ENCODE measurements at regions not wholly inside any gene's neighbourhood (a gene's known extent, or its start where the extent isn't known, plus 50 kb on each side); places are given as distances from the start of the nearest gene placed in this dataset.

GRCh38 chr14:87852107-87852506 is 140.9 kb downstream of the GALC start:
- intact Hi-C loops (cut with DNase I), result no loop called here
- no peak for TF ChIP-seq POLR2AphosphoS5 (IDR thresholded peaks at IDR 0.05)
- TF ChIP-seq POLR2A (IDR thresholded peaks at IDR 0.05; ENCODE audit: low read depth), result no peak
- no peak for TF ChIP-seq EP300 (IDR thresholded peaks at IDR 0.05)
- TF ChIP-seq CTCF (IDR thresholded peaks at IDR 0.05), result no peak

GRCh38 chr14:87851190-87851589 is 141.8 kb downstream of the GALC start:
- WGBS, result 58% methylated on average over 2 of the region's 2 CpGs

More at GRCh38 chr14:87852107-87852506, 140.9 kb downstream of the GALC start:
- no peaks in the 10 kb centered on the region for H3K9me3 ChIP-seq
- no peak overlapping the region for H3K27ac ChIP-seq (replicated peaks in 1 of 4)
- H3K27me3 ChIP-seq, result peaks cover 0 to 6% (median 0%) of the 10 kb centered on the region in 4 donors
- WGBS, result 63% methylated on average over 3 of the region's 3 CpGs
- peaks cover 0 to 4% (median 0%) of the 10 kb centered on the region in 4 donors for H3K4me1 ChIP-seq
- DNase-seq (ENCODE audit: extremely low spot score), result no peak
- no peaks in the 10 kb centered on the region for H3K36me3 ChIP-seq
- no peak overlapping the region for H3K4me3 ChIP-seq

GRCh38 chr14:87847216-87847755 is 145.7 kb downstream of the GALC start:
- H3K27me3 ChIP-seq, result no peaks in the 10 kb centered on the region
- H3K4me3 ChIP-seq, result no peak overlapping the region
- no peaks in the 10 kb centered on the region for H3K36me3 ChIP-seq
- no peaks in the 10 kb centered on the region for H3K9me3 ChIP-seq
- intact Hi-C loops (cut with DNase I), result no loop called here
- TF ChIP-seq EP300 (IDR thresholded peaks at IDR 0.05) (no peak), CTCF (IDR thresholded peaks at IDR 0.05) (no peak), POLR2A (IDR thresholded peaks at IDR 0.05; ENCODE audit: low read depth) (no peak), POLR2AphosphoS5 (IDR thresholded peaks at IDR 0.05) (no peak)
- H3K4me1 ChIP-seq, result peaks cover 0 to 4% (median 0%) of the 10 kb centered on the region in 4 donors
- 47% methylated on average over 4 of the region's 4 CpGs for WGBS
- DNase-seq (ENCODE audit: extremely low spot score), result no peak
- no peak overlapping the region for H3K27ac ChIP-seq (replicated peaks in 1 of 4)

More at GRCh38 chr14:87851190-87851589, 141.8 kb downstream of the GALC start:
- Histone ChIP-seq H3K36me3 (no peaks in the 10 kb centered on the region), H3K4me3 (no peak overlapping the region), H3K27ac (replicated peaks in 1 of 4) (no peak overlapping the region), H3K4me1 (peaks cover 0 to 4% (median 0%) of the 10 kb centered on the region in 4 donors), H3K27me3 (peaks cover 0 to 6% (median 0%) of the 10 kb centered on the region in 4 donors), H3K9me3 (no peaks in the 10 kb centered on the region)
- TF ChIP-seq POLR2A (IDR thresholded peaks at IDR 0.05; ENCODE audit: low read depth), result no peak
- no peak for TF ChIP-seq CTCF (IDR thresholded peaks at IDR 0.05)
- TF ChIP-seq POLR2AphosphoS5 (IDR thresholded peaks at IDR 0.05), result no peak
- DNase-seq (ENCODE audit: extremely low spot score), result no peak
- intact Hi-C loops (cut with DNase I), result no loop called here

- intact Hi-C loops (cut with DNase I), result no loop called here
- Histone ChIP-seq H3K27me3 (no peaks in the 10 kb centered on the region), H3K9me3 (no peaks in the 10 kb centered on the region), H3K4me1 (no peaks in the 10 kb centered on the region), H3K36me3 (no peaks in the 10 kb centered on the region), H3K4me3 (no peak overlapping the region), H3K27ac (replicated peaks in 1 of 4) (no peak overlapping the region)
- WGBS, result 87% methylated on average over 2 of the region's 2 CpGs
- no peak for TF ChIP-seq POLR2AphosphoS5 (IDR thresholded peaks at IDR 0.05)
- no peak for TF ChIP-seq CTCF (IDR thresholded peaks at IDR 0.05)
- TF ChIP-seq EP300 (IDR thresholded peaks at IDR 0.05), result no peak
- DNase-seq (ENCODE audit: extremely low spot score), result no peak
These were observed 152.1 kb downstream of the GALC start for GRCh38 chr14:87840906-87841305.

GRCh38 chr14:87838931-87839330 is 154.1 kb downstream of the GALC start:
- no peaks in the 10 kb centered on the region for H3K4me1 ChIP-seq
- intact Hi-C loops (cut with DNase I), result no loop called here

More at GRCh38 chr14:87838931-87839330, 154.1 kb downstream of the GALC start:
- H3K4me3 ChIP-seq, result no peak overlapping the region
- TF ChIP-seq POLR2A (IDR thresholded peaks at IDR 0.05; ENCODE audit: low read depth) (no peak), CTCF (IDR thresholded peaks at IDR 0.05) (no peak), POLR2AphosphoS5 (IDR thresholded peaks at IDR 0.05) (no peak), EP300 (IDR thresholded peaks at IDR 0.05) (no peak)
- H3K36me3 ChIP-seq, result no peaks in the 10 kb centered on the region
- no peaks in the 10 kb centered on the region for H3K9me3 ChIP-seq
- no peak overlapping the region for H3K27ac ChIP-seq (replicated peaks in 1 of 4)
- DNase-seq (ENCODE audit: extremely low spot score), result no peak
- WGBS, result 87% methylated on average over 2 of the region's 2 CpGs
- no peaks in the 10 kb centered on the region for H3K27me3 ChIP-seq
